NCI-H345 treated with DMSO at 0.1 percent for 48 hours (cell line): ENCODE measurements at regions not wholly inside any gene's neighbourhood (a gene's known extent, or its start where the extent isn't known, plus 50 kb on each side); places are given as distances from the start of the nearest gene placed in this dataset.
"Not testable (repeated sequence)": the region's sequence is repeated elsewhere in the genome, so short reads cannot be mapped to it uniquely, and the experiment has no call there.

Experiments used
- DNase-seq: peaks from one replicate; lab custom pipeline; 2025; ENCODE audit not compliant: unreplicated experiment; lab: John Stamatoyannopoulos, UW

- no peak for DNase-seq
These were observed 308.4 kb downstream of the PDCD6IP start for GRCh38 chr3:34106879-34107278.

- DNase-seq, result no peak
These were observed 309.2 kb downstream of the PDCD6IP start for GRCh38 chr3:34107669-34108068.

- no peak for DNase-seq
These were observed 310.6 kb downstream of the PDCD6IP start for GRCh38 chr3:34109021-34109420.

GRCh38 chr3:34109846-34110245 lies 311.4 kb downstream of the PDCD6IP start:
- DNase-seq, result no peak

GRCh38 chr3:34111361-34111760 lies 312.9 kb downstream of the PDCD6IP start:
- DNase-seq, result no peak

- not testable (repeated sequence) for DNase-seq
These were observed 313.8 kb downstream of the PDCD6IP start for GRCh38 chr3:34112261-34112660.

- DNase-seq, result no peak
These were observed 332.7 kb downstream of the PDCD6IP start for GRCh38 chr3:34131091-34131490.

GRCh38 chr3:34132069-34132692 lies 333.8 kb downstream of the PDCD6IP start:
- DNase-seq, result no peak

GRCh38 chr3:34139566-34139965 lies 341.1 kb downstream of the PDCD6IP start:
- DNase-seq, result no peak

GRCh38 chr3:34140616-34141015 lies 342.2 kb downstream of the PDCD6IP start:
- DNase-seq, result no peak

GRCh38 chr3:34141841-34142337 lies 343.5 kb downstream of the PDCD6IP start:
- no peak for DNase-seq

GRCh38 chr3:34145796-34146195 lies 347.4 kb downstream of the PDCD6IP start:
- DNase-seq, result no peak

- no peak for DNase-seq
These were observed 348.2 kb downstream of the PDCD6IP start for GRCh38 chr3:34146596-34146995.

- no peak for DNase-seq
These were observed 352.6 kb downstream of the PDCD6IP start for GRCh38 chr3:34150992-34151391.

- DNase-seq, result no peak
These were observed 354.2 kb downstream of the PDCD6IP start for GRCh38 chr3:34152656-34153055.

GRCh38 chr3:34155108-34155507 lies 356.7 kb downstream of the PDCD6IP start:
- DNase-seq, result no peak

- DNase-seq, result no peak
These were observed 357.2 kb downstream of the PDCD6IP start for GRCh38 chr3:34155666-34156065.

- no peak for DNase-seq
These were observed 359.1 kb downstream of the PDCD6IP start for GRCh38 chr3:34157491-34157890.

GRCh38 chr3:34159613-34160420 lies 361.4 kb downstream of the PDCD6IP start:
- DNase-seq, result no peak

- not testable (repeated sequence) for DNase-seq
These were observed 371.2 kb downstream of the PDCD6IP start for GRCh38 chr3:34169636-34170035.

- peak; percentile 78 for DNase-seq
These were observed 376.3 kb downstream of the PDCD6IP start for GRCh38 chr3:34174740-34175139.

- DNase-seq, result peak; percentile 32
These were observed 377.3 kb downstream of the PDCD6IP start for GRCh38 chr3:34175636-34176176.
